ENCODE measurements at regions not wholly inside any gene's neighbourhood (a gene's known extent, or its start where the extent isn't known, plus 50 kb on each side); places are given as distances from the start of the nearest gene placed in this dataset.

GRCh38 chr20:41784209-41784958 lies 166.2 kb upstream of the CHD6 start:
- H3K4me3 ChIP-seq (ENCODE audit: low read depth in 1 of 2, low read length in 2 of 2) = no peak overlapping the region
- H3K27ac ChIP-seq (ENCODE audit: low read length) = no peak overlapping the region
- peaks cover 0 to 4% of the 10 kb centered on the region in 2 donors for H3K9me3 ChIP-seq (ENCODE audit: control insufficient read depth in 1 of 2, low read length in 2 of 2)
- no peaks in the 10 kb centered on the region for H3K36me3 ChIP-seq (ENCODE audit: control insufficient read depth in 1 of 2, insufficient read depth in 2 of 2, low read length in 2 of 2)
- no peaks in the 10 kb centered on the region for H3K4me1 ChIP-seq (ENCODE audit: control insufficient read depth in 1 of 2, insufficient read depth in 2 of 2, low read length in 2 of 2)
- H3K27me3 ChIP-seq (ENCODE audit: low read depth, low read length) = no peaks in the 10 kb centered on the region

GRCh38 chr20:41783423-41784208 lies 165.4 kb upstream of the CHD6 start:
- H3K27ac ChIP-seq (ENCODE audit: low read length) = no peak overlapping the region
- peaks cover 0 to 4% of the 10 kb centered on the region in 2 donors for H3K9me3 ChIP-seq (ENCODE audit: control insufficient read depth in 1 of 2, low read length in 2 of 2)
- H3K36me3 ChIP-seq (ENCODE audit: control insufficient read depth in 1 of 2, insufficient read depth in 2 of 2, low read length in 2 of 2) = no peaks in the 10 kb centered on the region
- H3K27me3 ChIP-seq (ENCODE audit: low read depth, low read length) = no peaks in the 10 kb centered on the region
- H3K4me1 ChIP-seq (ENCODE audit: control insufficient read depth in 1 of 2, insufficient read depth in 2 of 2, low read length in 2 of 2) = no peaks in the 10 kb centered on the region
- no peak overlapping the region for H3K4me3 ChIP-seq (ENCODE audit: low read depth in 1 of 2, low read length in 2 of 2)

- no peaks in the 10 kb centered on the region for H3K4me1 ChIP-seq (ENCODE audit: control insufficient read depth in 1 of 2, insufficient read depth in 2 of 2, low read length in 2 of 2)
These were observed 164.7 kb upstream of the CHD6 start for GRCh38 chr20:41782730-41783406.

GRCh38 chr20:41782255-41782654 lies 164.1 kb upstream of the CHD6 start:
- Histone ChIP-seq H3K27ac (ENCODE audit: low read length) (no peak overlapping the region), H3K9me3 (ENCODE audit: control insufficient read depth in 1 of 2, low read length in 2 of 2) (no peaks in the 10 kb centered on the region), H3K27me3 (ENCODE audit: low read depth, low read length) (no peaks in the 10 kb centered on the region), H3K4me3 (ENCODE audit: low read depth in 1 of 2, low read length in 2 of 2) (no peak overlapping the region), H3K4me1 (ENCODE audit: control insufficient read depth in 1 of 2, insufficient read depth in 2 of 2, low read length in 2 of 2) (no peaks in the 10 kb centered on the region), H3K36me3 (ENCODE audit: control insufficient read depth in 1 of 2, insufficient read depth in 2 of 2, low read length in 2 of 2) (no peaks in the 10 kb centered on the region)

More at GRCh38 chr20:41782730-41783406, 164.7 kb upstream of the CHD6 start:
- H3K36me3 ChIP-seq (ENCODE audit: control insufficient read depth in 1 of 2, insufficient read depth in 2 of 2, low read length in 2 of 2) = no peaks in the 10 kb centered on the region
- no peak overlapping the region for H3K4me3 ChIP-seq (ENCODE audit: low read depth in 1 of 2, low read length in 2 of 2)
- H3K27me3 ChIP-seq (ENCODE audit: low read depth, low read length) = no peaks in the 10 kb centered on the region
- H3K27ac ChIP-seq (ENCODE audit: low read length) = no peak overlapping the region
- no peaks in the 10 kb centered on the region for H3K9me3 ChIP-seq (ENCODE audit: control insufficient read depth in 1 of 2, low read length in 2 of 2)

GRCh38 chr20:41776421-41776820 lies 158.2 kb upstream of the CHD6 start:
- Histone ChIP-seq H3K36me3 (ENCODE audit: control insufficient read depth in 1 of 2, insufficient read depth in 2 of 2, low read length in 2 of 2) (no peaks in the 10 kb centered on the region), H3K4me3 (ENCODE audit: low read depth in 1 of 2, low read length in 2 of 2) (no peak overlapping the region), H3K27ac (ENCODE audit: low read length) (no peak overlapping the region), H3K4me1 (ENCODE audit: control insufficient read depth in 1 of 2, insufficient read depth in 2 of 2, low read length in 2 of 2) (no peaks in the 10 kb centered on the region), H3K9me3 (ENCODE audit: control insufficient read depth in 1 of 2, low read length in 2 of 2) (no peaks in the 10 kb centered on the region), H3K27me3 (ENCODE audit: low read depth, low read length) (no peaks in the 10 kb centered on the region)

GRCh38 chr20:41774291-41774690 lies 156.1 kb upstream of the CHD6 start:
- Histone ChIP-seq H3K27me3 (ENCODE audit: low read depth, low read length) (no peaks in the 10 kb centered on the region), H3K9me3 (ENCODE audit: control insufficient read depth in 1 of 2, low read length in 2 of 2) (no peaks in the 10 kb centered on the region), H3K4me3 (ENCODE audit: low read depth in 1 of 2, low read length in 2 of 2) (no peak overlapping the region), H3K36me3 (ENCODE audit: control insufficient read depth in 1 of 2, insufficient read depth in 2 of 2, low read length in 2 of 2) (no peaks in the 10 kb centered on the region), H3K27ac (ENCODE audit: low read length) (no peak overlapping the region), H3K4me1 (ENCODE audit: control insufficient read depth in 1 of 2, insufficient read depth in 2 of 2, low read length in 2 of 2) (no peaks in the 10 kb centered on the region)

- Histone ChIP-seq H3K4me3 (ENCODE audit: low read depth in 1 of 2, low read length in 2 of 2) (no peak overlapping the region), H3K36me3 (ENCODE audit: control insufficient read depth in 1 of 2, insufficient read depth in 2 of 2, low read length in 2 of 2) (no peaks in the 10 kb centered on the region), H3K4me1 (ENCODE audit: control insufficient read depth in 1 of 2, insufficient read depth in 2 of 2, low read length in 2 of 2) (no peaks in the 10 kb centered on the region), H3K27me3 (ENCODE audit: low read depth, low read length) (no peaks in the 10 kb centered on the region), H3K9me3 (ENCODE audit: control insufficient read depth in 1 of 2, low read length in 2 of 2) (no peaks in the 10 kb centered on the region), H3K27ac (ENCODE audit: low read length) (no peak overlapping the region)
These were observed 152.8 kb upstream of the CHD6 start for GRCh38 chr20:41770965-41771364.

GRCh38 chr20:41770427-41770826 lies 152.2 kb upstream of the CHD6 start:
- H3K4me3 ChIP-seq (ENCODE audit: low read depth in 1 of 2, low read length in 2 of 2) = no peak overlapping the region
- no peak overlapping the region for H3K27ac ChIP-seq (ENCODE audit: low read length)
- H3K36me3 ChIP-seq (ENCODE audit: control insufficient read depth in 1 of 2, insufficient read depth in 2 of 2, low read length in 2 of 2) = no peaks in the 10 kb centered on the region
- H3K4me1 ChIP-seq (ENCODE audit: control insufficient read depth in 1 of 2, insufficient read depth in 2 of 2, low read length in 2 of 2) = no peaks in the 10 kb centered on the region
- H3K27me3 ChIP-seq (ENCODE audit: low read depth, low read length) = no peaks in the 10 kb centered on the region
- peaks cover 0 to under 1% of the 10 kb centered on the region in 2 donors for H3K9me3 ChIP-seq (ENCODE audit: control insufficient read depth in 1 of 2, low read length in 2 of 2)

GRCh38 chr20:41769592-41770018 lies 151.4 kb upstream of the CHD6 start:
- H3K4me1 ChIP-seq (ENCODE audit: control insufficient read depth in 1 of 2, insufficient read depth in 2 of 2, low read length in 2 of 2) = no peaks in the 10 kb centered on the region
- no peak overlapping the region for H3K27ac ChIP-seq (ENCODE audit: low read length)
- H3K9me3 ChIP-seq (ENCODE audit: control insufficient read depth in 1 of 2, low read length in 2 of 2) = peaks cover 0 to 2% of the 10 kb centered on the region in 2 donors
- H3K27me3 ChIP-seq (ENCODE audit: low read depth, low read length) = no peaks in the 10 kb centered on the region
- H3K36me3 ChIP-seq (ENCODE audit: control insufficient read depth in 1 of 2, insufficient read depth in 2 of 2, low read length in 2 of 2) = no peaks in the 10 kb centered on the region
- H3K4me3 ChIP-seq (ENCODE audit: low read depth in 1 of 2, low read length in 2 of 2) = no peak overlapping the region

GRCh38 chr20:41750137-41750536 lies 132.0 kb upstream of the CHD6 start:
- H3K4me3 ChIP-seq (ENCODE audit: low read depth in 1 of 2, low read length in 2 of 2) = no peak overlapping the region
- H3K36me3 ChIP-seq (ENCODE audit: control insufficient read depth in 1 of 2, insufficient read depth in 2 of 2, low read length in 2 of 2) = no peaks in the 10 kb centered on the region
- H3K4me1 ChIP-seq (ENCODE audit: control insufficient read depth in 1 of 2, insufficient read depth in 2 of 2, low read length in 2 of 2) = no peaks in the 10 kb centered on the region
- peaks cover 0 to 3% of the 10 kb centered on the region in 2 donors for H3K9me3 ChIP-seq (ENCODE audit: control insufficient read depth in 1 of 2, low read length in 2 of 2)
- no peak overlapping the region for H3K27ac ChIP-seq (ENCODE audit: low read length)
- peaks cover 5% of the 10 kb centered on the region for H3K27me3 ChIP-seq (ENCODE audit: low read depth, low read length)

Data from muscle layer of duodenum (tissue), 2 donors.